HL-60 (cell line): ENCODE measurements at regions not wholly inside any gene's neighbourhood (a gene's known extent, or its start where the extent isn't known, plus 50 kb on each side); places are given as distances from the start of the nearest gene placed in this dataset.

ENCODE experiments used
- GABPA ChIP-seq: IDR thresholded peaks from 2 replicates; pipeline ENCODE4 v1.6.1; 2012; ENCODE audit warnings: low read depth
- TF ChIP-seq, protein P1 (sequence below): IDR thresholded peaks from one replicate; pipeline ENCODE4 v1.5.1; 2011; ENCODE audit warnings: low read length, control low read depth, inconsistent platforms; ENCODE audit not compliant: insufficient read depth
- TF ChIP-seq, protein P2 (sequence below): IDR thresholded peaks from 2 replicates; pipeline ENCODE4 v1.6.1; 2012; ENCODE audit warnings: low read depth; ENCODE audit not compliant: insufficient replicate concordance

DNA sequence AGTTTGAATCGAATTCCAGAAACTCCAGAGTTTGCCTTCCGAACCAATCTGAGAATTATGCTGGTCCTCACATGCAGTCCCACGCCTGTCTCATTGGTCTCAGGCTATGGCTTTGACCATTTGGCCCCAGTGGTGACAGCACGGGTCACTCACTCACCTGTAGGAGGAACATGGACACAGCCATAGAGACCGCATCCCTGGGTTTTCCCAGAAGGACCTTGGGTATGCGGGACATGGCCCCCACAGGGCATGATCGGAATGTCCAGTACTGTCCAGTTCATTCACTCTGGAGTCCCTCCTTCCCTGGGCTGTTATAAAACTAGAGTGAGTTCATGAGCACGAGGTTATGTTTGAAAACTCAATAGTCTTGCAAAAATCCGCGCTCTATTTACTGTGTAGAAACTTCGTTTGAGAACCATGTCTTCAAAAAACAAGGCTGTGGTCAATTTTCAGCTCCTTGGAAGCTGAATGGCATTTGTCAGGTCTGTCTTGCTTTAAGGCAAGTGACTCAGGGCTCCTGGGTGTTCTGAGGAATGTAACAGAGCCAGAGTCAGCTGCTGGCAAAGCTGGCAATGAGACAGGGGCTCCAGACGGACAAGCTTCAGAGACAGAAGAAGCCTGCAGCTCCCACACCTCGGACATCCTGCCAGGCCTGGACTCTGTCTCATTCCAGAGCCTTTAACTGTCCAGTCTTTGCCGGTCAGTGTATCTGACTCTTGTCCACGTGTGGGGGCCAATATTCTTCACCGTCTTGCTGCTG lies 86.7 kb upstream of the TMEM18 start:
- TF ChIP-seq, protein P1, sequence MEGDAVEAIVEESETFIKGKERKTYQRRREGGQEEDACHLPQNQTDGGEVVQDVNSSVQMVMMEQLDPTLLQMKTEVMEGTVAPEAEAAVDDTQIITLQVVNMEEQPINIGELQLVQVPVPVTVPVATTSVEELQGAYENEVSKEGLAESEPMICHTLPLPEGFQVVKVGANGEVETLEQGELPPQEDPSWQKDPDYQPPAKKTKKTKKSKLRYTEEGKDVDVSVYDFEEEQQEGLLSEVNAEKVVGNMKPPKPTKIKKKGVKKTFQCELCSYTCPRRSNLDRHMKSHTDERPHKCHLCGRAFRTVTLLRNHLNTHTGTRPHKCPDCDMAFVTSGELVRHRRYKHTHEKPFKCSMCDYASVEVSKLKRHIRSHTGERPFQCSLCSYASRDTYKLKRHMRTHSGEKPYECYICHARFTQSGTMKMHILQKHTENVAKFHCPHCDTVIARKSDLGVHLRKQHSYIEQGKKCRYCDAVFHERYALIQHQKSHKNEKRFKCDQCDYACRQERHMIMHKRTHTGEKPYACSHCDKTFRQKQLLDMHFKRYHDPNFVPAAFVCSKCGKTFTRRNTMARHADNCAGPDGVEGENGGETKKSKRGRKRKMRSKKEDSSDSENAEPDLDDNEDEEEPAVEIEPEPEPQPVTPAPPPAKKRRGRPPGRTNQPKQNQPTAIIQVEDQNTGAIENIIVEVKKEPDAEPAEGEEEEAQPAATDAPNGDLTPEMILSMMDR, result no peak
- no peak for TF ChIP-seq GABPA
- TF ChIP-seq, protein P2, sequence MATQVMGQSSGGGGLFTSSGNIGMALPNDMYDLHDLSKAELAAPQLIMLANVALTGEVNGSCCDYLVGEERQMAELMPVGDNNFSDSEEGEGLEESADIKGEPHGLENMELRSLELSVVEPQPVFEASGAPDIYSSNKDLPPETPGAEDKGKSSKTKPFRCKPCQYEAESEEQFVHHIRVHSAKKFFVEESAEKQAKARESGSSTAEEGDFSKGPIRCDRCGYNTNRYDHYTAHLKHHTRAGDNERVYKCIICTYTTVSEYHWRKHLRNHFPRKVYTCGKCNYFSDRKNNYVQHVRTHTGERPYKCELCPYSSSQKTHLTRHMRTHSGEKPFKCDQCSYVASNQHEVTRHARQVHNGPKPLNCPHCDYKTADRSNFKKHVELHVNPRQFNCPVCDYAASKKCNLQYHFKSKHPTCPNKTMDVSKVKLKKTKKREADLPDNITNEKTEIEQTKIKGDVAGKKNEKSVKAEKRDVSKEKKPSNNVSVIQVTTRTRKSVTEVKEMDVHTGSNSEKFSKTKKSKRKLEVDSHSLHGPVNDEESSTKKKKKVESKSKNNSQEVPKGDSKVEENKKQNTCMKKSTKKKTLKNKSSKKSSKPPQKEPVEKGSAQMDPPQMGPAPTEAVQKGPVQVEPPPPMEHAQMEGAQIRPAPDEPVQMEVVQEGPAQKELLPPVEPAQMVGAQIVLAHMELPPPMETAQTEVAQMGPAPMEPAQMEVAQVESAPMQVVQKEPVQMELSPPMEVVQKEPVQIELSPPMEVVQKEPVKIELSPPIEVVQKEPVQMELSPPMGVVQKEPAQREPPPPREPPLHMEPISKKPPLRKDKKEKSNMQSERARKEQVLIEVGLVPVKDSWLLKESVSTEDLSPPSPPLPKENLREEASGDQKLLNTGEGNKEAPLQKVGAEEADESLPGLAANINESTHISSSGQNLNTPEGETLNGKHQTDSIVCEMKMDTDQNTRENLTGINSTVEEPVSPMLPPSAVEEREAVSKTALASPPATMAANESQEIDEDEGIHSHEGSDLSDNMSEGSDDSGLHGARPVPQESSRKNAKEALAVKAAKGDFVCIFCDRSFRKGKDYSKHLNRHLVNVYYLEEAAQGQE, result no peak
